ENCODE measurements at regions not wholly inside any gene's neighbourhood (a gene's known extent, or its start where the extent isn't known, plus 50 kb on each side); places are given as distances from the start of the nearest gene placed in this dataset.

DNA sequence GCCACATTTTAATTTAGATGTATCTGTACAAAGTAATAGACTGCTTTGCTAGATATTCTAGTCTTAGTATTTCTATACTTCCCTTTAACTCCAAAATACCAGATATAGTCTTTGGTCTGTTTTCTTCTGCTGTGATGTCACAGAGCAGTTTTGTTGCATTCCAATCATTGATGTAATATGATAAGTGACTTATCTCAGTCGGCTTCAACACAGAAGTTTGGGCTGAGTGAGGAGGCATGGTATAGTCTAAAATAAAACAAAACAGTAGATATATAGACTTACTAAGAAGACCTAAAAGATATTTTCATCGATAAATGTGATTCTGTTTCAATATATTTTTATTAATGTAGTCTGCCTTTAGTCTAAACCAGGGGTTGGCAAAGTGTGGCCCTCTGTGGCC, 169.9 kb downstream of the DCK start:
- no peak for DNase-seq

DNA sequence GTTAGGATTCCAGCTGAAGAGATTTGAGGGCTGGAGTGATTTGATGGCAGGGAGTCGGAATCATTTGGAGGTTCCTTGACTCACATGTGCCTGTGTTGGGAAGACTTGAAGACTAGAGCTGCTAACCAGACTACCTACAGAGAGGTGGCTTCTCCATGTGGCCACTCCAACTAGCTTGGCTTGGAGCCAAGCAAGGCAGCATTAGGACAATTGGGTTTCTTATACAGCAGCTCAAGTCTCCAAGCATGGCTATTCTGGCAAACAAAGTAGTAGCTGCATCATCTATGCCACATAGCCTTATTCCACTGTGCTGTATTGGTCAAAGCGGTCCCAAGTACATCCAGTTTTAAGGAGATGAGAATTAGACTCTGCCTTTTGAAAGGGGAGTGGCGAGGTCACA, 171.7 kb upstream of the SLC4A4 start:
- no peak for DNase-seq

DNA sequence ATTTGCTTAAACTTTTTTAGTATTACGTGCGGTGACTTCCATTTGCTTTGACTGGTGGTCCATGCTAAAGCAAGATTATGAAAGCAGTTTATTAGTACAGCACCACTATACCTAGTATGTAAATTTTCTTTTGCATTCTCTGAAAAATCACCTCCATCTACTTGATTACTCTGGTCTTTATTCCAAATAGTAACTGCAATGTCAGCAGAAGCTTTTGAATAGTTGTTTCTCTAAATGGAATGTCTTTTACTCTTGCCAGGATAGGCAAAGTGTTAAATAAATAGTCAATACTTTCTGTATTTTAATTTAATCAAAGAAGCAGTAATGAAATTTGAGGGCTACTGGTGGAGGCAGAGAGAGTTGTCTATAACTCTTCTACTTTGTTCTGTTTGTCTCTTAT, 167.2 kb upstream of the SLC4A4 start:
- DNase-seq, result no peak

DNA sequence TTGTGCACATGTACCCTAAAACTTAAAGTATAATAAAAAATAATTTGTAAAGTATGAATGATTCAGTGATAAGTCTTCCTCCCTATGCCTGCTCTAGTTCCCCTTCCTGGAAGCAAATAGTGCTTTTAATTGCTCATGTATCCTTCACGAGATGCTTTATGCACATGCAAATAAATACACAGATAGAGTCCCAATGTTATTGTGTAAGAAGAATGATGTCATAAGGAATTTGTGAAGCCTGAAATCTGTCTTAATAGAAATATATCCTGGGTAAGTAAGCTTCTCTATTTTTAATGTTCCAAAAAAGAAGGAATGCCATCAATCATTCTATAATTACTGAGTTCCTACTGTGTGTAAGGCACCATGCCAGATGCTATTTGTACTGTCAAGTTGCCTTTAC, 157.5 kb upstream of the SLC4A4 start:
- DNase-seq, result no peak

- DNase-seq, result peak; percentile 6 to 18
These were observed 154.5 kb upstream of the SLC4A4 start for GRCh38 chr4:71184195-71184781.

GRCh38 chr4:71185037-71185436, 153.8 kb upstream of the SLC4A4 start:
- DNase-seq, result no peak

DNA sequence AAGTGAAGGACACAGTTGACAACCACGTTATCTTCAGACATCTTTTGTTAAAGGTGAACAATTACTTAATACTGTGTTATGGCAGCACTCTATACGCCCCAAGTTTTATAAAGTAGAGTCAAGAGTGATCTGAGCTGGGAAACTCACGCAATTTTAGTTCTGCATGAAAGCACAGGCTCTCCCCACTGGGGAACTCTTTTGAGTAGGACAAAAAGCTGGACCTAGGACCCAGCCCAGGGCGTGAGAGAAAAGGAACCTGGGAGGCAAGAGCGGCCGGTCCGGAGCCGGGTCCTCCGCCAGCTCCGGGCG, 152.6 kb upstream of the SLC4A4 start:
- no peak for DNase-seq

DNA sequence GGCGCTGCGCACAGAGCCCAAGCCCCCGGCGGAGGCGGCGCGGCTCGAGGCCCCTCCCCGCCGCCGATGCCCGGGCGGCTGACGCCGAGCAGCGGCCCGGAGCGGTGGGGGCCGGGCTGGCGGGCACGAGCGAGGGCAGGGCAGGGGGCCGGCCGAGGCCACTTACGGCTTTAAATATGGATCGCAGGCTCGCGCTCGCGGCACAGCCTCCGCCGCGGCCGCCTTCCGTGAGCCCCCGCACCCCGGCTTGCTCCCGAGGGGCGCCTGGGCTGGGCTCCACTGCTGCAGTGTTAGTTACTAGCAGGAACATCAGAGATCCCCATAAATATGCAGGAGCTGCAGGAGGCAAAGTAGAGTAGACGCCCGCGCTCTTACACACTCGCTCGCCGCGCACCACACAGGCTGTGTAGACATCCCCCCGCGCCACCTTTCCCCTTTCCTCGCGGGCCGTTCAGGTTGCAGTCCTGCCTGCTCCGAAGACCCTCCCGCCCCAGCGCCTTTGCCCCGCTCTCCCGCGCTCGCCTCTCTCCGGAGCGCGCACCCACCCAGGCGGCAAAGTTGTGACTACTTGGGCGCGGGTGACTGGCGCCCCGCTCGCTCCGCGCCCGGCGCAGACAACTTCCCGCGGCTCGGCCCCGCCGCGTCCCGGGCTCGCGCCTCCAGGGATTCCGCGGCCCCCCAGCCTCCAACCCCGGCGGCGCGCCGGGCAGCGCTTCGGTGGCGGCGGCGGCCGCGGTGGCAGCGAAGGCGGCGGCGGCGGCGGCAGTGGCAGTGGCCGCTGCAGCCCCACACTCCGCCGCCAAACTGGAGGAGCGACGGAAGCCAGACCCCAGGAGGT, 152.0 kb upstream of the SLC4A4 start:
- DNase-seq, result peak in 1 of 2 experiments; percentile 24

GRCh38 chr4:71187404-71188155, 151.2 kb upstream of the SLC4A4 start:
- DNase-seq, result peak in 1 of 2 experiments; percentile 9

DNA sequence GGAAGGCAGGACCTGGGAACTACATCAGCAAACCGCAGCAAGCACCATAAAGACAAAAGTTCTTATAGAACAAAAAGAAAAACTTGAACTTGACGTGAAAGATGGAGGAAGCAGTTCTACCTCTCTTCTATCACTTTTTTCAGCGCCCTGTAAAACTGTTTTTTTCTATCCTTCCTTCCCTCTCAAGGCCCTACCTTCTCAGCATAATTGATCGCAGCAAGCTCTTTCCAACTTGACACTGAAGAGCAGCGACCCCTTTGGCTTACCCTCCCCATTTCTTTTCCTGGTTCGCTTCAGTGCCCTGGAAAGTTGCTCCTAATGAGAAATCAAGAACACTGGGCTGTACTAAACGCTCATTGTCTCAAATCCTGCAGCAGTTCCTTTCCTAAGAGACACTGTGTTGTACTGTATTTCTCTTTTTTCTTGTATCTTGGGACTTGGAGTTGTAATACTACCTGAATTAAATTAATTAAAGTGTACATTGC, 150.6 kb upstream of the SLC4A4 start:
- no peak for DNase-seq

- no peak for DNase-seq
These were observed 149.9 kb upstream of the SLC4A4 start for GRCh38 chr4:71188951-71189350.

DNA sequence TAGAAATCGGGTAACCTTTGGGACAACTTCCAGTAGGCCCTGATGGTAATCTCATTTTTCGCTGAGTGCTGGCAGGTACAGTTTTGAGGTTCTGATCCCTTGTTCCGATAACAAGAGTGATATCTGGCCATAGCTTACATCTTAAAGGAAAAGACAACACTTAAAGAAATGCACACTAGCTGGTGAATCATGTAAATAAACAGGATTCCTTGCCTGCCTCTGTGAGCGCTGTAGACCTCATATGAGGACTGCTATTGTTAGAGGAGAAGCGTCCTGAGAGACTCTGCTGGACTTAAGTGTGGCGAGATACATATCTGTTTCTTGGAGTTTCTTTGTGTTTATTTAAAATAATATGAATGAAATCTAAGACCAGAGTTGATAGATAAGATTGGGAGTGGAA, 149.3 kb upstream of the SLC4A4 start:
- no peak for DNase-seq

GRCh38 chr4:71194454-71194853, 144.4 kb upstream of the SLC4A4 start:
- DNase-seq, result no peak

DNA sequence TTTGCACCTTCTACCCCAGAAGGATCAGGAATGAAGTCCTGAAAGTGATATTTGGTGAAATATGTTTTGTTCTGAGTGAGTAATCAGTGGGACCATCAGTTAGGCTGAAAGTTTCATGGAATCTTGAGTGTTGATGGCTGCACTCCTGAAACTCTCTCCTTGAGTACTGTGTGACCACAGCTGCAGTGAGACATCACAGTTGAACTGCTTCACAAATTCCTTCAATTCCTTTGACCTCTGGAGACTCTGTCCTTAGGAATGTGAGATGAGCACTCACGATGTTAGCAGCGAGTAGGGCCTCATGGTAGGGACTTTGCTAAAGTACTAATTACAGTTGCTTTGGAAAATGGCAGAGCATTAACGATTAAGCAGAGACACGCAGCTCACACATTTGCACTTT, 142.9 kb upstream of the SLC4A4 start:
- no peak for DNase-seq

DNA sequence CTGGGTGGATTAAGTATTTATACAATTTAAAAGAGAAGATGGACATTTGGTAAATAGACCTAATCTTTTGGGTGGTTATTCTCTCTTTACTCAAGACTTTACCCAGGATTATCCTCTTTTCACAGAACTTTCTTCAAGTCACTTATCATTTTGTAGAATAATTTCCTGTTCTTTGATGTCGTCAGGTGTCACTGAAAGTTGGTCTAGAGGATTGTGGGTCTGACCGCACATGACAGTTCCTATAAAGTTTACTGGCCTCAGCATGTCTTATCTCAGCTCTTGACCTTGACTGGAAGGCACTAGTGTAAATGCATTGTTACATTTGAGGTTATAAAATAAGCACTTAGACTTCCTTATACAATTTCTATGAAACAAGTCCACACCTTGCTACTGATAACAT, 139.9 kb upstream of the SLC4A4 start:
- no peak for DNase-seq

- no peak for DNase-seq
These were observed 137.8 kb upstream of the SLC4A4 start for GRCh38 chr4:71201057-71201456.

- no peak for DNase-seq
These were observed 136.8 kb upstream of the SLC4A4 start for GRCh38 chr4:71201817-71202576.

- DNase-seq, result no peak
These were observed 136.1 kb upstream of the SLC4A4 start for GRCh38 chr4:71202705-71203104.

- DNase-seq, result no peak
These were observed 134.8 kb upstream of the SLC4A4 start for GRCh38 chr4:71204056-71204455.

DNA sequence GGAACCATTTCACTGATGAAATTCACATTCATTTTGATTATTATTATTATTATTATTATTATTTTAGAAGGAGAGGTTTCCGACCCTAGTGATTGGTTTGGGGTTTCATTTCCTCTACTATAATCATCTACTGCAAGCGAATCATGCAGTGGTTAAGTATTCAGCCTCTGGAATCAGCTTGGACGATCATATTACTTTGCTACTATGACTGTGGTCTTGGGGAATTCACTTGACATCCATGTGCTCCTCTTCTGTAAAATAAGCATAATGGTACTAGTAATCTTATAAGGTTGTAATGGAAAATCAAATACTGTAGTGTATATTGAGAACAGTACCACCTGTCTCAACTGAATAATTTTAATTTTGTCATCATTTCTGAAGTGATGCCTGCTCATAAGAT, 132.1 kb upstream of the SLC4A4 start:
- no peak for DNase-seq

DNA sequence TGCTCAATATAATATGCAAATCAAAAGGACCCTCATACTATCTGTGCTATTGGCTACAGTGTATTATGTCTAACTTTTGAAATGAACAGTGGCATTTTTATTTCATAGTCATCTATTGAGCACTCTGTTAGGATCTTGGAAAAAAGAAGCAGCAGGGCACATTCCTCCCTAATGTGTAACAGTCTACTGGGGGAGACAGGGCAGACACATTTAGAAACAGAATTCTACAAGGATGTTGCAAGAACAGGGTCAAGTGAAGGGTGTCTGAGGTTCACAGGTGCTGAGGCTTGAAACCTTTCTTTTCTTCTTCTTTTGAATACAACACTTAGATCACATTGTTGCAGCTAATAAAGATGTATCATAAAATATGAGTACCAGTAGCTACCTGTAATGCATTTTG, 129.7 kb upstream of the SLC4A4 start:
- DNase-seq, result no peak

GRCh38 chr4:71210823-71211222, 128.0 kb upstream of the SLC4A4 start:
- no peak for DNase-seq

- DNase-seq, result no peak
These were observed 127.1 kb upstream of the SLC4A4 start for GRCh38 chr4:71211748-71212147.
